ENCODE measurements at regions not wholly inside any gene's neighbourhood (a gene's known extent, or its start where the extent isn't known, plus 50 kb on each side); places are given as distances from the start of the nearest gene placed in this dataset.

DNA sequence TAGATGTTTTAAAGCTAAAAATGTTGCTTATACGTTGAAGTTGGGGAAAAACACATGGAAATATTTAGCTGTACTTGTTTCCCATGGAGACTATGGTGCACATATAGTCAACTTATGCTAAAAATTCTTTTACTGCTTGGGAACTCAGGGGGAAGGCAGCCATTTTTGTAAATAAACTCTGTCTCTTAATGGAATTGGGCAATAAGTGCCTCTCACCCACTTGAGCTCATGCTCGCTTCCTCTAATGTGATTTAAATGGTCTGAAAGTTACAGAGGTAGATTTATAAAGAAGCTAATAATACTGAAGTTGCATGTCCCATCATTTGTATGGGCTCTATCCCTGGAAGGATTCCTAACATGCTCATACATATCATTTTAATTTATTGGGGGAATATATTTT is 523.8 kb downstream of the RASEF start:
- TF ChIP-seq, protein P1, sequence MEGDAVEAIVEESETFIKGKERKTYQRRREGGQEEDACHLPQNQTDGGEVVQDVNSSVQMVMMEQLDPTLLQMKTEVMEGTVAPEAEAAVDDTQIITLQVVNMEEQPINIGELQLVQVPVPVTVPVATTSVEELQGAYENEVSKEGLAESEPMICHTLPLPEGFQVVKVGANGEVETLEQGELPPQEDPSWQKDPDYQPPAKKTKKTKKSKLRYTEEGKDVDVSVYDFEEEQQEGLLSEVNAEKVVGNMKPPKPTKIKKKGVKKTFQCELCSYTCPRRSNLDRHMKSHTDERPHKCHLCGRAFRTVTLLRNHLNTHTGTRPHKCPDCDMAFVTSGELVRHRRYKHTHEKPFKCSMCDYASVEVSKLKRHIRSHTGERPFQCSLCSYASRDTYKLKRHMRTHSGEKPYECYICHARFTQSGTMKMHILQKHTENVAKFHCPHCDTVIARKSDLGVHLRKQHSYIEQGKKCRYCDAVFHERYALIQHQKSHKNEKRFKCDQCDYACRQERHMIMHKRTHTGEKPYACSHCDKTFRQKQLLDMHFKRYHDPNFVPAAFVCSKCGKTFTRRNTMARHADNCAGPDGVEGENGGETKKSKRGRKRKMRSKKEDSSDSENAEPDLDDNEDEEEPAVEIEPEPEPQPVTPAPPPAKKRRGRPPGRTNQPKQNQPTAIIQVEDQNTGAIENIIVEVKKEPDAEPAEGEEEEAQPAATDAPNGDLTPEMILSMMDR (IDR thresholded peaks at IDR 0.05): no peak
- TF ChIP-seq EZH2 (IDR thresholded peaks at IDR 0.05): no peak
- no peak for TF ChIP-seq EZH2phosphoT487 (IDR thresholded peaks at IDR 0.05)
- no peaks in the 10 kb centered on the region for H3K36me3 Mint-ChIP-seq
- no peak overlapping the region for H3K4me3 Mint-ChIP-seq
- no peak for DNase-seq (ENCODE audit: low spot score)
- Histone ChIP-seq H3K27me3 (no peaks in the 10 kb centered on the region), H3K4me3 (no peak overlapping the region), H3F3A (ENCODE audit: low read depth) (no peaks in the 10 kb centered on the region), H3K9me3 (ENCODE audit: low read depth) (no peaks in the 10 kb centered on the region), H4K20me1 (ENCODE audit: low read depth) (no peaks in the 10 kb centered on the region), H3K4me2 (no peak overlapping the region), H3K4me1 (no peaks in the 10 kb centered on the region), H3K36me3 (no peaks in the 10 kb centered on the region), H3K79me2 (ENCODE audit: low read depth) (no peaks in the 10 kb centered on the region), H3K9ac (no peak overlapping the region), H3K27ac (no peak overlapping the region), H2AFZ (replicated peaks) (no peak overlapping the region)
- no peak overlapping the region for H3K27ac Mint-ChIP-seq
- H3K9me3 Mint-ChIP-seq: no peaks in the 10 kb centered on the region
- H3K27me3 Mint-ChIP-seq (ENCODE audit: insufficient read depth, low read depth): no peaks in the 10 kb centered on the region
- H3K4me1 Mint-ChIP-seq: no peaks in the 10 kb centered on the region

DNA sequence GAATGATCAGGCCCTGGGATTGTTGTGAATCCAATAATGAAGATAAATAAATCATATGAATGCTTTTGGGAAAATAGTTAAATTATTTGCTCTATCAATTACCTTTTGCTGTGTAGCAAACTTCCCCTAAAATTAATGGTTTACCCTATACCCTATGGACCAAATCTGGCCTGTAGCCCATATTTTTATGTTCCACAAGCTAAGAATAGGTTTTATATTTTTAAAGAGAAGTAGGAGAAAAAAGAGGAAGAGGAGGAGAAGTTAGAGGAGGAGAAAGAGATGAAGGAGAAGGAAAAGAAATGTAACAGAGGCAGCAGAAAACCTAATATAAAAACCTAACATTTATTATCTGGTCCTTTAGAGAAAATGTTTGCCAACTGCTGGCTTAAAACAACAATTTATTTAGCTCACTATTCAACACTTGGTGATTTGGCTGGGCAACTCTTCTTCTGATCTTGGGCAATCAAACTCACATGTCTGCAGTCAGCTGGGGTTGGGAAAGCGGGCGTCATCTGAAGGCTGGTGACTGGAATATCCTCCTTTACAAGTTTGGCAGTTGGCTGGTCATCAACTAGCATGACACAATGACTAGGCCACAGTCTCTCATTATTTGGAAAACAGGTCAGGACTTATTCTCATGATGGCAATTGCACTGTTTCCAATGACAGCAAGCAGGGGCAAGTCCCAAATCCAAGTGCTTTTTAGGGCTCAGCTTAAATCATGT is 522.9 kb downstream of the RASEF start:
- no peak overlapping the region for H3K4me2 ChIP-seq
- Mint-ChIP-seq H3K4me3 (no peak overlapping the region), H3K27me3 (ENCODE audit: insufficient read depth, low read depth) (no peaks in the 10 kb centered on the region), H3K4me1 (no peaks in the 10 kb centered on the region), H3K9me3 (no peaks in the 10 kb centered on the region), H3K27ac (no peak overlapping the region), H3K36me3 (no peaks in the 10 kb centered on the region)
- H3F3A ChIP-seq (ENCODE audit: low read depth): no peaks in the 10 kb centered on the region
- no peak overlapping the region for H3K9ac ChIP-seq
- H4K20me1 ChIP-seq (ENCODE audit: low read depth): no peaks in the 10 kb centered on the region
- no peak overlapping the region for H3K4me3 ChIP-seq
- DNase-seq (ENCODE audit: low spot score): no peak
- no peaks in the 10 kb centered on the region for H3K27me3 ChIP-seq
- H3K79me2 ChIP-seq (ENCODE audit: low read depth): no peaks in the 10 kb centered on the region
- H3K9me3 ChIP-seq (ENCODE audit: low read depth): no peaks in the 10 kb centered on the region
- no peaks in the 10 kb centered on the region for H3K36me3 ChIP-seq
- H3K4me1 ChIP-seq: no peaks in the 10 kb centered on the region
- TF ChIP-seq, protein P1 (IDR thresholded peaks at IDR 0.05): no peak
- TF ChIP-seq EZH2 (IDR thresholded peaks at IDR 0.05) (no peak), EZH2phosphoT487 (IDR thresholded peaks at IDR 0.05) (no peak)
- no peak overlapping the region for H3K27ac ChIP-seq
- no peak overlapping the region for H2AFZ ChIP-seq (replicated peaks)

DNA sequence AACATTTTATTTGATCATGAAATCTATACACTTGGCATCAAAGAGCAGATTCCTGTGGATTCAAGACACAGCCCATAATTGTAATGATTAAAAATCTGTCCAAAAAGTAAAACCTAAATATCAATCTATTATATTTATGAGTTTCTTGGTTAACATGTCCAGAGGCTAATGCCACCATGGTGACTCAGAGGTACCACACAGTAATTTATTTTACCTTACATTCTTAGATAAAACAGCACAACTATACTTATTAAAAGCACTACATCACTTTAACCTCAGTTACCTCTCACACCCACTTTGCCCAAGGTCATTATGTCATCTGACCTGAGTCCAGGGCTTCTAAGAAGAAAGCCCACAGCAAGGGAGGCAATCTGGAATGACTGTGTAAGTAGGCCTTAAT is 519.2 kb downstream of the RASEF start:
- no peaks in the 10 kb centered on the region for H4K20me1 ChIP-seq (ENCODE audit: low read depth)
- Mint-ChIP-seq H3K4me3 (no peak overlapping the region), H3K36me3 (no peaks in the 10 kb centered on the region), H3K4me1 (peaks cover 16% of the 10 kb centered on the region), H3K27me3 (ENCODE audit: insufficient read depth, low read depth) (no peaks in the 10 kb centered on the region), H3K9me3 (peaks cover 3% of the 10 kb centered on the region), H3K27ac (no peak overlapping the region)
- H3K27ac ChIP-seq: no peak overlapping the region
- H3K9ac ChIP-seq: no peak overlapping the region
- H3K4me1 ChIP-seq: peaks cover 14% of the 10 kb centered on the region
- no peak overlapping the region for H3K4me2 ChIP-seq
- H2AFZ ChIP-seq (replicated peaks): no peak overlapping the region
- H3K4me3 ChIP-seq: no peak overlapping the region
- no peak for DNase-seq (ENCODE audit: low spot score)
- no peaks in the 10 kb centered on the region for H3K36me3 ChIP-seq
- H3K79me2 ChIP-seq (ENCODE audit: low read depth): no peaks in the 10 kb centered on the region
- H3K27me3 ChIP-seq: no peaks in the 10 kb centered on the region
- TF ChIP-seq EZH2phosphoT487 (IDR thresholded peaks at IDR 0.05) (no peak), EZH2 (IDR thresholded peaks at IDR 0.05) (no peak)
- TF ChIP-seq, protein P1 (IDR thresholded peaks at IDR 0.05): no peak
- no peaks in the 10 kb centered on the region for H3K9me3 ChIP-seq (ENCODE audit: low read depth)
- peaks cover 6% of the 10 kb centered on the region for H3F3A ChIP-seq (ENCODE audit: low read depth)
